ENCODE measurements at regions not wholly inside any gene's neighbourhood (a gene's known extent, or its start where the extent isn't known, plus 50 kb on each side); places are given as distances from the start of the nearest gene placed in this dataset.

GRCh38 chrX:134734466-134734952, 62.5 kb downstream of the PABIR2 start:
- TF ChIP-seq, protein P1, sequence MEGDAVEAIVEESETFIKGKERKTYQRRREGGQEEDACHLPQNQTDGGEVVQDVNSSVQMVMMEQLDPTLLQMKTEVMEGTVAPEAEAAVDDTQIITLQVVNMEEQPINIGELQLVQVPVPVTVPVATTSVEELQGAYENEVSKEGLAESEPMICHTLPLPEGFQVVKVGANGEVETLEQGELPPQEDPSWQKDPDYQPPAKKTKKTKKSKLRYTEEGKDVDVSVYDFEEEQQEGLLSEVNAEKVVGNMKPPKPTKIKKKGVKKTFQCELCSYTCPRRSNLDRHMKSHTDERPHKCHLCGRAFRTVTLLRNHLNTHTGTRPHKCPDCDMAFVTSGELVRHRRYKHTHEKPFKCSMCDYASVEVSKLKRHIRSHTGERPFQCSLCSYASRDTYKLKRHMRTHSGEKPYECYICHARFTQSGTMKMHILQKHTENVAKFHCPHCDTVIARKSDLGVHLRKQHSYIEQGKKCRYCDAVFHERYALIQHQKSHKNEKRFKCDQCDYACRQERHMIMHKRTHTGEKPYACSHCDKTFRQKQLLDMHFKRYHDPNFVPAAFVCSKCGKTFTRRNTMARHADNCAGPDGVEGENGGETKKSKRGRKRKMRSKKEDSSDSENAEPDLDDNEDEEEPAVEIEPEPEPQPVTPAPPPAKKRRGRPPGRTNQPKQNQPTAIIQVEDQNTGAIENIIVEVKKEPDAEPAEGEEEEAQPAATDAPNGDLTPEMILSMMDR (IDR thresholded peaks at IDR 0.05; ENCODE audit: unreplicated experiment) = no peak
- ChIA-PET CTCF (no interaction called here), POLR2A (interaction anchor here (0.7 kb wide), 1 partner anchor 25 kb away, joined by 3 read pairs; no protein-coding TSS in a partner anchor)
- intact Hi-C loops (cut with micrococcal nuclease) = no loop called here
- no peak for DNase-seq (ENCODE audit: unreplicated experiment)
- Mint-ChIP-seq H3K36me3 (ENCODE audit: insufficient read depth, unreplicated experiment) (no peaks in the 10 kb centered on the region), H3K4me3 (ENCODE audit: unreplicated experiment) (no peak overlapping the region), H3K27me3 (ENCODE audit: insufficient read depth, unreplicated experiment) (peaks cover 91% of the 10 kb centered on the region), H3K9me3 (ENCODE audit: unreplicated experiment) (no peaks in the 10 kb centered on the region), H3K4me1 (ENCODE audit: insufficient read depth, unreplicated experiment) (peaks cover 5% of the 10 kb centered on the region), H3K27ac (ENCODE audit: low read depth, unreplicated experiment) (no peak overlapping the region)
- BruUV-seq (replicated peaks) = no TSS peak

DNA sequence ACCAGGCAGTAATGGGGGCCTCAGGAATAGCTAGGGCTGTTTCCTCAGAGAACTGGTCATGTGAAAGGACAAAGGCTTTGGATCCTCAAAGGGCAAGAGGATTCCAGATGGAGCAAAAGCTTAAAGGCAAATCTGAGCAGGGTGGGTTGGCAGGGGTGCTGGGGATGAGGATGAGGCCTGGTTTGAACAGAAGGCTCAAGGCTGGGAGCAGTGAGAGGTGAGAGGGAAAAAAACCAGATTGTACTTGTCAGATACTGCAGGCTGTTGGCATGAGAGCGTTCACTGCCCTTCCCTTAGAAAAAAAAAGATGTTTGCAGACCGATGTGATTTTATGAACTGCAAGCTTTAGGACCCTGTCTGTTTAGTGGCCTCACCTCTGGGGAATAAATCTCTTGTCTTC, 63.4 kb downstream of the PABIR2 start:
- H3K27ac Mint-ChIP-seq (ENCODE audit: low read depth, unreplicated experiment) = no peak overlapping the region
- no peaks in the 10 kb centered on the region for H3K36me3 Mint-ChIP-seq (ENCODE audit: insufficient read depth, unreplicated experiment)
- TF ChIP-seq, protein P1 (IDR thresholded peaks at IDR 0.05; ENCODE audit: unreplicated experiment) = no peak
- peaks cover 83% of the 10 kb centered on the region for H3K27me3 Mint-ChIP-seq (ENCODE audit: insufficient read depth, unreplicated experiment)
- DNase-seq (ENCODE audit: unreplicated experiment) = no peak
- peaks cover 5% of the 10 kb centered on the region for H3K4me1 Mint-ChIP-seq (ENCODE audit: insufficient read depth, unreplicated experiment)
- ChIA-PET POLR2A (no interaction called here), CTCF (no interaction called here)
- H3K4me3 Mint-ChIP-seq (ENCODE audit: unreplicated experiment) = no peak overlapping the region
- intact Hi-C loops (cut with micrococcal nuclease) = no loop called here
- no peaks in the 10 kb centered on the region for H3K9me3 Mint-ChIP-seq (ENCODE audit: unreplicated experiment)
- no TSS peak for BruUV-seq (replicated peaks)

DNA sequence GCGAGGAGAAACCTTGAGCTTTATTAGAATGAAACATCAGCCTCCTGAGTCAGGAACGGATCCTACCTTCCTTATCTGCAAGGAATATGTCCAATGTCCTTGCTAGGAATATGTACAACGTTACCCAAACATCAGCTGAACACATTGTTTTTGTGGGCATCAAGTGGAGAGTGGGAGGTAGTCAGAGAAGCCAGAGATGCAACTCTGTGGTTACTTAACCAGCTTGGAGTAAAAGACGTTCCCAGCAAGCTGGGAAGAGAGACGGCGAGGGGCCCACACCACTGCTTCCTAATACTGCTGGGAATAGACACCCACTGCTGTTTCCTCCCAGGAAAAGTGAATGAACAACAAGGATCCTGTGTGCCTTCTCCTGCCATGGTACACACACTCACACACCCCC, 64.3 kb downstream of the PABIR2 start:
- BruUV-seq (replicated peaks) = no TSS peak
- Mint-ChIP-seq H3K27me3 (ENCODE audit: insufficient read depth, unreplicated experiment) (peaks cover 83% of the 10 kb centered on the region), H3K4me3 (ENCODE audit: unreplicated experiment) (no peak overlapping the region), H3K36me3 (ENCODE audit: insufficient read depth, unreplicated experiment) (no peaks in the 10 kb centered on the region), H3K4me1 (ENCODE audit: insufficient read depth, unreplicated experiment) (peaks cover 5% of the 10 kb centered on the region), H3K9me3 (ENCODE audit: unreplicated experiment) (no peaks in the 10 kb centered on the region), H3K27ac (ENCODE audit: low read depth, unreplicated experiment) (no peak overlapping the region)
- intact Hi-C loops (cut with micrococcal nuclease) = no loop called here
- CTCF ChIA-PET = no interaction called here
- no peak for DNase-seq (ENCODE audit: unreplicated experiment)
- POLR2A ChIA-PET = interaction anchor here (1.2 kb wide), 1 partner anchor 12 kb away, joined by 4 read pairs; no protein-coding TSS in a partner anchor
- TF ChIP-seq, protein P1 (IDR thresholded peaks at IDR 0.05; ENCODE audit: unreplicated experiment) = no peak

GRCh38 chrX:134732152-134732551, 64.9 kb downstream of the PABIR2 start:
- TF ChIP-seq, protein P1 (IDR thresholded peaks at IDR 0.05; ENCODE audit: unreplicated experiment) = no peak
- POLR2A ChIA-PET = interaction anchor here (1.2 kb wide), 1 partner anchor 12 kb away, joined by 4 read pairs; no protein-coding TSS in a partner anchor
- no TSS peak for BruUV-seq (replicated peaks)
- Mint-ChIP-seq H3K27me3 (ENCODE audit: insufficient read depth, unreplicated experiment) (peaks cover 83% of the 10 kb centered on the region), H3K4me1 (ENCODE audit: insufficient read depth, unreplicated experiment) (peaks cover 5% of the 10 kb centered on the region), H3K27ac (ENCODE audit: low read depth, unreplicated experiment) (no peak overlapping the region), H3K36me3 (ENCODE audit: insufficient read depth, unreplicated experiment) (no peaks in the 10 kb centered on the region), H3K9me3 (ENCODE audit: unreplicated experiment) (no peaks in the 10 kb centered on the region), H3K4me3 (ENCODE audit: unreplicated experiment) (no peak overlapping the region)
- CTCF ChIA-PET = no interaction called here
- intact Hi-C loops (cut with micrococcal nuclease) = no loop called here
- DNase-seq (ENCODE audit: unreplicated experiment) = no peak

Data from MCF 10A (cell line).